OCI-LY1 (cell line): ENCODE measurements at regions not wholly inside any gene's neighbourhood (a gene's known extent, or its start where the extent isn't known, plus 50 kb on each side); places are given as distances from the start of the nearest gene placed in this dataset.

Experiments
- CTCF ChIP-seq: fragments of 200-600 bp; sonication (generic), shearing (Covaris generic); IDR thresholded peaks from 2 replicates; pipeline ENCODE4 v1.5.1; 2017; ENCODE audit warnings: mild to moderate bottlenecking, antibody characterized with exemption, low read length, moderate library complexity, mixed read lengths
- EZH2 ChIP-seq: fragments of 200-600 bp; sonication (generic), shearing (Covaris generic); IDR thresholded peaks from 2 replicates; pipeline ENCODE4 v1.8.0; 2017; ENCODE audit warnings: borderline replicate concordance, mixed run types, mild to moderate bottlenecking, antibody characterized with exemption, low read length, moderate library complexity, mixed read lengths

- no peak for TF ChIP-seq CTCF
- TF ChIP-seq EZH2, result no peak
These were observed 77.2 kb downstream of the OR2B2 start for GRCh38 chr6:27834879-27835549.
